A549 (cell line): ENCODE measurements at regions not wholly inside any gene's neighbourhood (a gene's known extent, or its start where the extent isn't known, plus 50 kb on each side); places are given as distances from the start of the nearest gene placed in this dataset.
A peak's percentile ranks its signal among the peaks of the same experiment; 100 is the strongest.

Source experiments
- CBX2 ChIP-seq: fragments of 200-600 bp; sonication (generic); IDR thresholded peaks from 2 replicates; pipeline ENCODE4 v1.6.1; 2016; ENCODE audit warnings: low read depth, mild to moderate bottlenecking, borderline replicate concordance
- CTCF ChIP-seq: fragments of >200 bp; sonication (Bioruptor Twin); formaldehyde crosslinking; IDR thresholded peaks from 3 replicates; pipeline ENCODE4 v1.5.1; 2016
- ELK1 ChIP-seq: fragments of 150-350 bp; IDR thresholded peaks from 2 replicates; pipeline ENCODE4 v1.6.1; 2014; ENCODE audit warnings: low read depth, mild to moderate bottlenecking, low read length
- EP300 ChIP-seq, 2 experiments: fragments of >200 bp; sonication (Bioruptor Twin); formaldehyde crosslinking; IDR thresholded peaks; 2 replicates in 1 of 2; 3 replicates in 1 of 2; pipeline ENCODE4 v1.6.1; 2016 to 2017
- KDM1A ChIP-seq: fragments of 200-600 bp; sonication (generic); IDR thresholded peaks from 2 replicates; pipeline ENCODE4 v1.6.1; 2016; ENCODE audit warnings: low read depth, mild to moderate bottlenecking
- MAFK ChIP-seq: fragments of 450-650 bp; IDR thresholded peaks from 2 replicates; pipeline ENCODE4 v1.6.1; 2014; ENCODE audit not compliant: partially characterized antibody
- MAX ChIP-seq: IDR thresholded peaks from 2 replicates; pipeline ENCODE4 v1.6.1; 2012
- NFE2L2 ChIP-seq: fragments of 150-350 bp; conservative IDR thresholded peaks from 2 replicates; pipeline ENCODE4 v1.6.1; 2014; ENCODE audit warnings: low read length
- POLR2A ChIP-seq: IDR thresholded peaks from 2 replicates; pipeline ENCODE4 v1.6.1; 2012; ENCODE audit warnings: mild to moderate bottlenecking, low read length
- TF ChIP-seq, protein P1 (sequence below): IDR thresholded peaks from 2 replicates; pipeline ENCODE4 v1.6.1; 2012

DNA sequence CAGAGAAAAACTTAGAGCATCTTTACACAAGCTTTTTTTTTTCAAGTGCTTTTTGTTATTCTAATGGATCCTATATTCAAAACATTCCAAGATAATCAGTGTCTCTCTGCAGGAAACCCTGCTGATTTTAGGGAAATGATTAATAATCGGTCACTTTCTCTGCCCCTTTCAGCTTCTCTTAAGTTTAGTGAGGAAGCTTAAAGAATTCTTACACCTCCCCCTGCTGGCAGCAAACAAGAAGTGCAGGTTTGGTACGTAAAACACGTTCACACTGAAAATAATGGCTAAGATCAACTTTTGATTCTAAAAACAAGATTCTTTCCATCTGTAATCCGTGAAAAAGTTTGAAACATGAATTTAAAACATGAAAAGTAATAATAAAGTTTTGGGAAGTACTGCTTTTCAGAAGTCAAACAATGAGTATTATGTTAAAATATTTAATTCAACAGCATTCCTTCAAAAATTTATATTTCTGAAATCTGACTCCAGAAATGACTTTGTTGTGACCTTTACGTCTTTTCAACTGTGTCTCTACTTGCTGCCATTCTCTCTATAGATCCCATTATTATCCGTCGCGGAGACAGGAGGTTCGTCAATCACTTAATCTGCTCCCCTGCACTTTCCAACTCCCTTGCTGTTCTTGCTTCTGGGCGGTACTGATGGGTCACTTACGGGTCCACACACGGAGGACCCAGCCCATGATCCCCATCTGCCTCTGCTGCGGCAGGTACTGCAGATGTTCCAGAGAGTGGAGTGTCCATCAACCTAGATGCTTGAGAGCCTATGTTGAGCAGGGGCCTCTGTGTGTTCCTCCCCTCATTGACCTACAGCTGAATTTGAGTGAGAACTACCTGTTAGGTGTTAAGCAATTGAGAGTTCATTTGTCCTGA lies 203.1 kb upstream of the EDNRB start:
- no peak for TF ChIP-seq MAX
- TF ChIP-seq CTCF = peak; percentile 58
- no peak for TF ChIP-seq NFE2L2
- TF ChIP-seq POLR2A = no peak
- no peak for TF ChIP-seq ELK1
- TF ChIP-seq, protein P1, sequence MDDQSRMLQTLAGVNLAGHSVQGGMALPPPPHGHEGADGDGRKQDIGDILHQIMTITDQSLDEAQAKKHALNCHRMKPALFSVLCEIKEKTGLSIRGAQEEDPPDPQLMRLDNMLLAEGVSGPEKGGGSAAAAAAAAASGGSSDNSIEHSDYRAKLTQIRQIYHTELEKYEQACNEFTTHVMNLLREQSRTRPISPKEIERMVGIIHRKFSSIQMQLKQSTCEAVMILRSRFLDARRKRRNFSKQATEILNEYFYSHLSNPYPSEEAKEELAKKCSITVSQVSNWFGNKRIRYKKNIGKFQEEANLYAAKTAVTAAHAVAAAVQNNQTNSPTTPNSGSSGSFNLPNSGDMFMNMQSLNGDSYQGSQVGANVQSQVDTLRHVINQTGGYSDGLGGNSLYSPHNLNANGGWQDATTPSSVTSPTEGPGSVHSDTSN = no peak
- no peak for TF ChIP-seq EP300 (IDR thresholded peaks at IDR 0.05)
- no peak for TF ChIP-seq MAFK
- TF ChIP-seq KDM1A = no peak
- no peak for TF ChIP-seq CBX2
